M059J (cell line): ENCODE measurements at regions not wholly inside any gene's neighbourhood (a gene's known extent, or its start where the extent isn't known, plus 50 kb on each side); places are given as distances from the start of the nearest gene placed in this dataset.

Experiments
- DNase-seq: peaks from one replicate; pipeline ENCODE4 v3.0.0-alpha.2; 2012; ENCODE audit warnings: low read depth

DNA sequence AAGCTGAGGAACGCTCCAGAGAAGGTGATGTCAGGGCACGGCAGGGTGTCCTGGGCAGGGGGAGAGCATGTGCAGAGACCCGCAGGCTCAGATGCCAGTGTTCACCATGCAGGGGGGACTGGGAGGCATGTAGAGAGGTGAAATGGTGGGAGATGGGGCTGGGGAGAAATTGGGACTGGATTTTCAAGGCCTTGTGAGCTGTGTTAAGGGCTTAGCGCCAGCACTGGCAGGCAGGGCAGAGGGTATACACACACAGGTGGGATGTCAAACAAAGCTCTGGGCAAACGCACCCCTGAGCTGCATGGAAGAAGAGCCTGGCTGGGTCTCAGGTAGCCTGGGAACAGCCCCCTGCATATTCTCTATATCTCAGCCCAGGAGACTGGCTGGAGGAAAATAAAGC is 282.7 kb downstream of the SHQ1 start:
- DNase-seq = no peak

DNA sequence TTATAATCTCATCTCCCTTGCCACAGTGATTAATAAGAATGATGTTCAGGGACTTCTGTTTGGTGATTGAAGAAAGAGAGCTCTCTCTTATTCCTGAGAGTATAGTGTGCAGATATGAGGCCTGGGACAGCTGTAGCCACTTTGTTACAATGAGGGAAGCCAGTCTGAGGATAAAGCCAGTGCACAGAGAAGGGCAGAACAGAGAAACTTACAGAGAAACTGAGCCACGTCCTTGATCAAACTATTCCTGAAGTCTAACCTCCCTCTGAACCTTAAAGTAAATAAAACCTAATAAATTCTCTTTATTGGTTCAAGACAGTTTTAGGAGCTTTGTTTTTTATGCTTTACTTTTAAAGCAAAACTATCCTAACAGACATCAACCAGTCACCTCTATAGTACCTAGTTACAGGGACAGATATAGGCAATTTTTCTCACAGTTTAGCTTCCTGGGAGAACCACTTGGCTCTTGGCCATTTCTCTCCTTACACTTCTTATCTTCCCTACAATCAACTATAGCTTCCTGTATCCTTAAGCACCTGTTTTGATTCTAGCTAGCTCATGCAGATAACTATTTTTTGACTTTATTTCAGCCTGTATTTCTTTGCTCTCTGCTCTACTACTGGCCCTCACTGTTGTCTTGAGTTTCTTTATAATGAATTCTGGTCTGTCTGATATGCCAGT is 284.4 kb downstream of the SHQ1 start:
- peak; percentile 1 for DNase-seq

DNA sequence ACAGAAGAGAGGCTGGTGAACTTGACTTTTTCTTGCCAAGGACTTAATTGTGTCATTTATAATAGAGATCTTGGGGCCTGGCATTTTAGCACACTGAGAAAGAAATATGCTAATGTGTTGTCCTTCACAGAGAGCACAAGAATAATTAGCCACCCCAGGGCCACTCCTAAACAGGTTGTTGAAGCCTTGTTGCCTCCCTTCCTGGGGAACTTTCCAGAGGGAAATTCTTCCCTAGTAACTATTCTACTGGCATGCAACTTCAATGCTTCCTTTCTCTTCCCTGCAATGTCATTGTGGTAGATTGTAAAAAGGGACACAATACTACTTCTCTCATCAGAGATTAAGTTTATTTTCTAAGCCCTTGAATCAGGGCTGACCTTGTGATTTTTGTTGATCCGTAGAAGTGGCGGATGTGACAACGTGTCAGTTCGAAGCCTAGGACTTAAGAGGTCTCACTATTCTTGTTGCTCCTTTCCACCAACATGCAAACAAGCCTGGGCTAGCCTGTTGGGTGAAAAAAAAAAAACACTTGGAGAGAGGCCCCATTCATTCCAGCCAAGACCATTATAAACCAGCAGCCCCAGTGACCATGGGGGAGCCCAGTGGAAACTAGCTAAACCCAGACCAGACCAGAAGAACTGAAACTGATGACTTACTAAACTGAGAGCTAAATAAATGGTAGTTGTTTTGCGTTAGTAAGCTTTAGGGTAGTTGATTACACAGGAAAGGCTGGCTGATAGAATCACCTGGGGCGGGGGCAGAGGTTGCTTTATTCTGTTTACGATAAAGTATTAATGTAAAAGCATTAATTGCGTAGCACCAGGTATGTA is 287.2 kb downstream of the SHQ1 start:
- DNase-seq = no peak

DNA sequence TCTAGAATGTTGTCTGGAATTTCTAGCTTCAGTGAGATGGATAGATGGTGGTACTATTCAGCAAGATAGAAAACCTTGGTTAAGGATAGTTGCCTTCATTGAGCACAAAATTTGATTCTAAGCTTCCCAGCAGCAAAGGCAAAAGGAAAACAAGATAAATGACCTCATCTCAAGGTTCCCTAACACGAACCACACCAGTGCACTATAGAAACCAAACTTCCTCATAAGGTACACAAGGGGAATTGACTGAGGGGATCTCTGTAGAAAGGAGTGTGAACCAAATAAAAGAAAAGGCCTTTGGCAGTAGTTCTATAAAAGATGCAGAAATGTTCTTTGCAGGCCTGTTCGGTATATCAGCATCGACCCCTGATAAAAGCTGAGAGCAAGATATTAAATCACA is 288.9 kb downstream of the SHQ1 start:
- no peak for DNase-seq

DNA sequence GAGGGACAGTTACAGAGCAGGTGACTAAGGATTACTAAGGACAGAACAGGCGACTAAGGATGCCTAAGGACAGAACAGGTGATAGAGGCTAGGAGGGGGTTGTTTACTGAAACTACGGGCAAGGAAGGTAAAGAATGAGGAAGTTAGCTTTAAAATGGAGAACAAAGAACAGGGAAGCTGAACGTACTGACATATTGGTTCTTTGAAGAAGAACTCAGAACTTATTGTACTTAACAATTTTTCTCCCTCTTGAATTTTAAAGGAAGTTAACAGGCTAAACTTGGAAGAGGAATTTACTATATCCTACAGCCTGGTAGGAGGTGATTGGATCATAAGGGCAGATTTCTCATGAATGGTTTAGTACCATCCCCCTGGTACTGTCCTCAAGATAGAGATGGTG is 290.2 kb downstream of the SHQ1 start:
- no peak for DNase-seq

DNA sequence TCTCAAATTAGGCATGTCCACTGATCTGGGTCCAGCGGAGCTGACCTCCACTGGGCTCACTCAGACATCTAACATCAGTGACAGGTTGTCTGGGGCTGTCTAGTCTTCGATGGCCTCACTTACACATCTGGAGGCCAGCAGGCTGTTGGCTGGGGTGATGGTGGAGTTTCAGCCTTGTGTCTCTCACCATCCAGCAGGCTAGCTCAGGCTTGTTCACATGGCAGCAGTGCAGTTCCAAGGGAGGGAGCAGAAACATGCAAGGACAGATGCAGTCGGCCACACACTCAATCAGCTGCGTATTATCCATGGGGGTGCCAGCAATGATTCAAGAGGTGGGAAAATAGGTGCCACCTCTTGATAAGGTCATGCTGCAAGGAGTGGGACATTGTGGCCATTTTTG is 292.5 kb downstream of the SHQ1 start:
- no peak for DNase-seq

DNA sequence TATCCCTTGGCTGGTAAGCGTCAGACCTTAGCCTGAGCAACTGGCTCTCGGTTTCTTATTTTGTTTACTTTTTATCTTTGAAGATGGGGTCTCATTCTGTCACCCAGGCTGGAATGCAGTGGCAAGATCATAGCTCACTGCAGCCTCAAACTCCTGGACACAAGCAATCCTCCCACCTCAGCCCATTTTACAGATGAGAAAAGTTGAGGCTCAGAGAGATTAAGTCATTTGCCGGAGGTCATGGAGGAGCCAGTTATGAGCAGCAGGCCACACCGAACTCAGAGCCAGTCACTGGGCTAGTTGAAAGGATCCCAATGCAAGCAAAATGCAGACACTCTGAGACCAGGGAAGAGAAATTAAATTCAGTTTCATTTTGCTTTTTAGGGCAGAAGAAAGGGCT is 293.6 kb downstream of the SHQ1 start:
- no peak for DNase-seq

DNA sequence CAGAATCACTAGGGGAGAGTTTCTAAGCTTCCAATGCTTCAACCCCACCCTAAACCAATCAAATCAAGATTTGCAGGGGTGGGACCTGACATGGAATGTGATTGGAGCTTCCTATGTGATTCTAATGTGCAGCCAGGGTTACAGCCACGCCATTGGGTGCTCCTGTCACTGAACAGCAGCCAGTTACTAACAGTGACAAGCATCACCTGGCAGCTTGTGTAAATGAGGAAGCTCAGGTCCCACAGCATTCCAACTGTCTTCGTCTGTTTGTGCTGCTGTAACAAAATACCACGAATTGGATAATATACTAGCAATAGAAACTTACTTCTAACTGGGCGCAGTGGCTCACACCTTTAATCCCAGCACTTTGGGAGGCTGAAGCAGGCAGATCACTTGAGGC is 294.9 kb downstream of the SHQ1 start:
- no peak for DNase-seq

DNA sequence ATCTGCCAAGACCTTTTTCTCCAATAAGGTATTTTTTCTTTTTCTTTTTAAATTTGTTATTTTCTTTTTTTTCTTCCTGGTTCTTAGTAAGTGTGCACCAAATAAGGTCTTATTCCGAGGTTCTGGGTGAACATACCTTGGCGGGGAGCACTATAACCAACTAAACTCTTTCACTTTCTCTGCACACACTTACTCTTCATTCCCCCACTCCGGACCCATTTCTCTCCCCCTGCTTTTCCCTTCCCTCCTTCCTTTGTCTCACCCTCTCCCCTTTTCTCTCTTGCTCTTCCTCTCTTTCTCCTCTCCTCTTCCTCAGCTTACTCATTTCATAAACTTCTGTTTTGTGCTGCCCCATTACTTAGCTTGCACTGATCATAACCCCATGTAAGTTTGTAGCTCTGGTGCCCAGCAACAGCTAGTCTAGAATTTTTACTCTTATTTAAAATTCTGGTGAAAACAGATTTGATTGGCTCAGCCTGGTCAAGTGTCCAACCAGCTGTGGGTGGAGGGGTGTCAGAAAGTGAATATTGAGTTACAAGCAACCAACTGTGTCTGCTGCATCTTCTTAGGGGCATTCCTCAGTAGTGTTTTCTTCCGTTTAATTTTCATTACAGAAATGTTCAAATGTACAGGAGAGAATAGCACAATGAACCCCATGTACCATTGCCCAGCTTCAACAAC is 297.5 kb downstream of the SHQ1 start:
- no peak for DNase-seq

DNA sequence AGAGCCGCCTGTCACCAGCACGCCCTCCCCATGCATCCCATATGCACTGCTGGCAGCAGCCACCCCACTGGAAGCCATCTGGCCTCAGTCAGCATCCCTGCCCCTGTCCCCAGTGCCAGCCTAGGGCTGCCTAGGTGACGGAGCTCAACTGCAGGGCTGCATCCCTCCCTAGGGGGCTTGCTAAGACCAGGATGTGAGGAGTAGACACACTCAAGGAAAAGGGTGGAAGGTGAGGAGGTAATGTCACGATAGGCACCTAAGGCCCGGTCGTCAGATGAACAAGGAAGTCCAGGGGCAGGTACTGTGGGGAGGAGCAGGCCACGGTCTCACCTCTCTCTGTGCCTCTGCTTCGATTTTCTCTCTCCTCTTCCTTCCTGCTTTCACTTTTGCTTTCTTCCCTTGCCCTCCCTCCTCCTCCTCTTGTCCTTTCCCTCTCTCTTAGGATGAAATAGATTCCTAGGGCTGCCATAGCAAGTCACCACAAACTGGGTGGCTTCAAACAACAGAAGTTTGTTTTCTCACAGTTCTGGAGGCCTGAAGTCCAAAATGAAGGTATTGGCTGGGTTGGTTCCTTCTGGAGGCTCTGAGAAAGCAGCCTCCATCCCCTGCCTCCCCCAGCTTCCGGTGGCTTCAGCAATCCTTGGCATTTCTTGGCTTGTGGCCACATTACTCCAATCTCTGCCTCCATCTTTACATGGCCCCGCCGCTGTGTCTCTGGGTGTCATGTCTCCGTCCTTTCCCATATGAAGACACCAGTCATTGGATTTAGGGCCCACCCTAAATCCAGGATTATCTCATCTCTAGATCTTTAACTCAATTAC is 298.3 kb downstream of the SHQ1 start:
- peak; percentile 22 for DNase-seq

DNA sequence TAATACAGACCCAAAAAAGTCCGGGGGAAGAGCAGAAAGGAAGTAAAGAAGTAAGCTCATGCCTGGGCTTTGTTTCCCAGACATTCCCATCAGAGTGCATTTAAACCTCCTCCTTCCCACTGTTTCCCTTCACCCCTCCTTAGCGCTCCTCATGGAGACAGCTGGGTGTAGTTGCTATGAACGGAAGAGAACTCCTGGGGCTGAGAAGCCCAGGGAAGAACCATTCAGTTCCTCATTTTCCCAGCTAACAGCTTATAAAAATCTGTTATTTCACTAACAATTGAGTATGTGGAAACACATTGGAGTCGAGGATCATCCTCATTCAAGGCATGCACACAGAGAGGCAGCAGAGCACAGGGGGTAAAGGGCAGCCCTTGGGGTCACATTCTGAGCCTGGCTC is 299.3 kb downstream of the SHQ1 start:
- DNase-seq = no peak

DNA sequence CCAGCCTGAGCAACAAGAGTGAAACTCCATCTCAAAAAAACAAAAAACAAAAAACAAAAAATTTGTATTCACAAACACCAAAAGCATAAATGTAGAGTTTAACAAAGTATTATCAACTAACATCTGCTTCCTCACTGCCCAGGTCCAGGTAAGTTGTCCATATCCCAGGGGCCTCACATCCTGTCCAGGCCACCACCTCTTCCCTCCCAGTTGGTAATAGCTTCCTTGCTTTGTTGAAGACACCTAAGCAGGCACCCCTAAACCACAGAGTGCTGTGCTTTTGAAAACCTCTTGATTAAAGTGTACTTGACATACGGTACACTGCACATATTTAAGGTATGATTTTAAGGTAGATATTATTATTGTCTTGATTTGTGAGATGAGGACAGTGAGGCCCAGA is 299.8 kb downstream of the SHQ1 start:
- no peak for DNase-seq

DNA sequence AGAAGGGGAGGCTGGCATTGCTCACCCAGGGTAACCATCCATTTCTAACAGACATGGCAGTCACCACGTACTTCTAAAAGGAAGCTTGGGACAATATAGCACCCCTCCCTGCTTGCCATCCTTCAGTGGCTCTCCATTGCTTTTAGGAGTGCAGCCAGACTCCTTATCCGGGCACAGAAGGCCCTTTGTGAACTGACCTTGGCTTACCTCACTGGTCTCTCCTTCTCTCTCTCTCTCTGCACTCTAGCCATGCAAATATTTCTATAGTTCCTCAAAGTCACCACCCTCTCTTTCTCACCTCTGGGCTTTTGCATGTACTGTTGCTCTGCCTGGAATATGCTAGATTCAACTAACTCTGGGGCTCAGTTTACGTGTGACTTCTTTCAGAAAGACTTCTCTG is 301.1 kb downstream of the SHQ1 start:
- no peak for DNase-seq

DNA sequence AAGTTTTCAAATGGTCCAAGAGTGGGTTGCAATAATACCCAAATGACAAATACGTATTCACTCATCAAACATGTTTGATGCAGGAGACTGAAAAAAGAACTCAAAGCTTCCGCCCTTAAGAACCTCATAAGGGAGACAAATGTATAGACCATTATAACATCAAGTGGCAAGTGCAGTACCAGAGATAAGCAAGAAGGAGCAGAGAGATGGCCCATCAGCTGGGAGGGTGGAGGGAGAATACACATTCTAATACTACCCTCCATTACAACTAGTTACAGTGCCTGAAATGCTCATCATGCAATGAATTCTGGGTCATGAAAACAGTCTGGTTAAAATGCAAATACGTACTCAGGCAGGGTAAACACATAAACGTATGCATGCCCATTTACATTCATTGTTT is 304.0 kb downstream of the SHQ1 start:
- no peak for DNase-seq

DNA sequence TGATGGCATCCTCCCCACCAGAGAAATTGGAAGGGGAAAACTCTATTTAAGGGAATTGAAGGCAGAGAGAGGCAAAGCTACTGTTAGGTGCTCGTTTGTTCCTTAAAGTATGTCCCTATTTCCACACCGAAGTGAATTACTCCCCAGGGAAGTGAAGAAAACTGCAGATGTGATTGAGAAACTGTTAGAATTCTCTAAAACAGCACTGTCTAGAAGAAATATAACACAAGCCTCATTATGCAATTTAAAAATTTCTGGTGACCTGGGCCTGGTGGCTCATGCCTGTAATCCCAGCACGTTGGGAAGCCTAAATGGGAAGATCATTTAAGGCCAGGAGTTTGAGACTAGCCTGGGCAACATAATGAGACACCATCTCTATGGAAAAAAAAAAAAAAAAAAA is 305.0 kb downstream of the SHQ1 start:
- no peak for DNase-seq

DNA sequence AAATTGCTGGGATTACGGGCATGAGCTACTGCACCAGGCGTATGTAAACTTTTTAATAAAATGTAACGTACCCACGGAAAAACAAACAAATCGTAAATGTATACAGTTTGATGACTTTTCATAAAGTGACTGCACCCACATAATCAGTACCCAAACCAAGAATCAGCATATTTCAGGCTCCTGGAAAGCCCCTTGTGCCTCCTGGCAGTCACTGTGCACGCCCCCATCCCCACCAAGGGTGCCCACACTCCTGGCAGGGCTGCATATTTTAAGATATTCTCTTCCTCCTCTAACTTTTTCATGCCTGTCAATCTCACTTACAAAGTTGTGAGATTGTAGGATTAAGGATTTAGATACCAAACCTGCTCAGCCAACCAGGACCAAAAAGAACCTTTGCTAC is 305.5 kb downstream of the SHQ1 start:
- DNase-seq = no peak

DNA sequence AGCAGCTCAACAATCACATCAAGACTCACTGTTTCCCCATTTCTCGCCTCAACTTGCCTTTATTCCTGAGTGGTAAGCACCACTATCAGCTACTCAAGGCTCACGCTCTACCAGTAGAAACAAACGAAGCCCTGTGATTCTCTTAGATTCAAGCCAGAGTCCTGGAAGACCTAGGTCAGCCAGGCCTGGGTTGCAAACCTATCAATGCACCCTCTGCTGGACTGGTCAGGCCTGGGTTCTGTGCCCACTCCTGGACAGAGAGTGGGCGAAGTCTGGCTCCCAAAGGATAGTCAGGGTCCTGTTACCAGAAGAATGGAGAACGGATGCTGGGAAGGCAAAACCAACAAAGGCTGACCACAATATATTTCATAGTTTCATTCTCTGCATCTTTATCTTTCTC is 308.4 kb downstream of the SHQ1 start:
- no peak for DNase-seq

DNA sequence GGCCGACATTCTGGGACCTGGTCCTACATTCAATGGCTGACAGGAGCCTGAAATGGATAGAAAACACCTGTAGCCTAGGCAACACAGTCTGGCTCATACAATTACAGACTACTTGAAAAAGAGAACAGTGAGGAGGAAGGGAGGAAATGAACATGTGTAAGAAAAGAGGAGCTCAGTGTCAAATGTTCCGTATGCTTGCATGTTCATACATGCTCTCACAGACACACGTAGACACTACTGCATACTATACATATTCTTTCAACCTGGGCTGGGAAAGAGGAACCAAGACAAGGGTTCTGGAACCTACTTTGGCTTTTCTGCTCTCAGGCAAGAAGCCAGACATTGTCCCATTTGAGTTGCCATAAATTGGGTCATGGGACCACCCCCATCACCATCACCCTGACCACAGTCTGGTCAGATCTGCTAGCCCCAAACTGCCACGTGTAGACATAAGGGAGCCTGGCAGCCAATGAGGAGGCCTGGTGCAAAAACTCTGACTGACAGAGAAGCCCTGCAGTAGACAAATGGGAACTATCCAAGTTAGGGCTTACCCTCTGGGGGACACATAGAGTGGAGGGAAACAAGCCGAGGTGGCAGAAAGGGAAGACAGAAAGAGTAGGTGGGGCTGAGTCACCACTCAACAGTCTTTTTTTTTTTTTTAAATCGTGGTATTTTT is 310.0 kb downstream of the SHQ1 start:
- no peak for DNase-seq

DNA sequence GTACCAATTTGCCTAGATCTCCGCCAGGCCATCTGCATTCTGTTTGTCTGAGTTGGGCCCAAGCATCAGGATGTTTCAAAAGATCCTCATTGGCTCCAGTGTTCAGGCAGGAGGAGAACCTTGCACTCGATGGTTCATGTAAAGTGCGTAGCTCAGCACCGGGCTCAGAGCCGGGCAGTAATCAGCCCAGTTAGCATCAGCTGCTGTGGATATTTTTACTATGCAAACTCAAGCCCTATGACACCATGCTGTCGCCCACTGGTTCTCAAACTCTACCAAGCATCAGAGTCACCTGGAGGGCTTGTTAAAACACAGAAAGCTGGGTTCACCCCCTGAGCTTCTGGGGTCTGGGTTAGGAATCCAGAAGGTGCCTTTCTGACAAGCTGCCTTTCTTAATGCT is 310.8 kb downstream of the SHQ1 start:
- no peak for DNase-seq

DNA sequence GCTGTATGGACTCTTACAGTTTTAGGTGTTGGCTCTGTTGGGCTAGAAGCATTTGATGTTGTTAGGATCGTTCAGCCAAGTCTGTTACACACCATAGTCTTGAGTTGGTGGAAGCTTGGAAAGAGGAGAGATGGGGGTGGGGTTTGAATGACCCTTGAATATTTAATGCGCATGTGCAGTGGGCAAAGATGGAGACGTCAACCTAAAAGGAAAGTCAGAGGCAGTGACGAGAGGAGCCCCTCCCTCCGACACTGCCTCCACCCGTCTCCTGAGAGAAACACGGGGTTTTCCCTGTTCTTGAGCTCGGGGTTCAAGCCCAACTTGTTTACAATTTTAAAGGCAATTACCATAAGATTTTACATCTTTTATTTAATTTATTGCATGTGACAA is 311.4 kb downstream of the SHQ1 start:
- DNase-seq = no peak

DNA sequence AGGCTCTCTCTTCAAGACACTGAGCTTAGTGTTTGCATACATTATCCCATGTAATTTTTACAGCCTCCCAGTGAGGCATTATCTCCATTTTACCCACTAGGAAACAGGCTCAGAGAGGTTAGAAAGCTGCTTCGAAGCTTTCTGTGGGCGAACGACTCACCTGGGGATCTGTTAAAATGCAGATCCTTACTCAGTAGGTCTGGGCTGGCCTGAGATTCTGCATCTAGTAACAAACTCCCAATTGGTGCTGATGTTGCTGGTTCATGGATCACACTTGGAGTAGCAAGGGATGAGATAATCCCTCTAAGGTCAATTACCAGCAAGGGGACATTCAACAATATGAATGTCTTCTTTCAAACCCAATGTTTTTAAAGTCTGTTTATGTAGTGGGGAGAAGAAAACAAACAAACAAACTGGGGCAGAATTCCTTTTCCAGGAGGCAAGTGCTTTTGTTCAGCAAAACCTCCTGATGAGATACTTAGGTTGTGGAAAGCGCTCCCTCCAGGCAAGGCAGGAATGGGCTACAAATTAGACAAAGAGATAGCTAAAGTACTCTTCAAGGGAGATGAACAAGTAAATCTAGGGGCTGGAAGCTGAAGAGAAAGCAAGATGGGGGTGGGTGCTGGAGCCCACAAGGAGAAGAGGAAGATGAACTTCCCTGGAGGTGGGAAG is 311.9 kb downstream of the SHQ1 start:
- DNase-seq = no peak
